HFFc6 (cell line): ENCODE measurements at regions not wholly inside any gene's neighbourhood (a gene's known extent, or its start where the extent isn't known, plus 50 kb on each side); places are given as distances from the start of the nearest gene placed in this dataset.
A peak's percentile ranks its signal among the peaks of the same experiment; 100 is the strongest.

ENCODE experiments used
- DNase-seq: peaks from one replicate; pipeline ENCODE4 v3.0.0-alpha.2; 2018
- H3K27ac Mint-ChIP-seq: 2 replicates; pipeline ENCODE4 v1.8.0; 2020; ENCODE audit warnings: mild to moderate bottlenecking, mixed read lengths
- H3K27me3 Mint-ChIP-seq: 2 replicates; pipeline ENCODE4 v1.8.0; 2021; ENCODE audit warnings: mild to moderate bottlenecking, moderate library complexity, mixed read lengths; ENCODE audit not compliant: insufficient read depth
- H3K36me3 Mint-ChIP-seq: 2 replicates; pipeline ENCODE4 v1.8.0; 2021; ENCODE audit warnings: low read depth, mixed read lengths
- H3K4me1 Mint-ChIP-seq: 2 replicates; pipeline ENCODE4 v1.8.0; 2020; ENCODE audit warnings: low read depth, mixed read lengths
- H3K4me3 Mint-ChIP-seq: 2 replicates; pipeline ENCODE4 v1.8.0; 2020; ENCODE audit warnings: mild to moderate bottlenecking, moderate library complexity, mixed read lengths
- H3K9me3 Mint-ChIP-seq: 2 replicates; pipeline ENCODE4 v1.8.0; 2020; ENCODE audit warnings: mild to moderate bottlenecking, mixed read lengths
- TF ChIP-seq, protein P1 (sequence below): fragments of 200-600 bp; sonication (generic); IDR thresholded peaks from 2 replicates; pipeline ENCODE4 v1.5.0; 2021; ENCODE audit warnings: antibody characterized with exemption, mild to moderate bottlenecking

DNA sequence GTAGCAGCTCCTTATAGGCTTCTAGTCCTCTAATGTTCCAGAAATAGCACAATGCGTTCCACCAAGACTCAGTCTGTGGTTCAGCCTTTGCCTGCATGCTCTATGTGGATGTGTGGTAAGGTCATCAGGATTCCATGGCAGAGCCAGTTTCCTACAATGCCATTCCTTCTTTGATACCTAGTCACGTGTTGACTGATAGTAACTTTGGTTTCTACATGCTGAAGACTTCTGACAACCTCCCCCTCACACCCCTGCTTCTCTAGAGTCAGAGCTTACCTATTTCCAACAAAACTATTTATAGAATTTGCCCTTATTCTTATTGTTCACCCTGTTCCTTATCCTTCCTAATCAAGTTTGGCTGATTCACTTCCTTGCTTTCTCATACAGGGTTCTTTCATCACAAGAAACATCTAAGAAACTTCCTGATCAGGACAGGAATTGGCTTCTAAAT is 81.1 kb downstream of the CT47B1 start:
- H3K27me3 Mint-ChIP-seq, result no peaks in the 10 kb centered on the region; the same call in 1 of the 2 replicates
- H3K4me1 Mint-ChIP-seq, result peaks cover 60% of the 10 kb centered on the region
- TF ChIP-seq, protein P1, sequence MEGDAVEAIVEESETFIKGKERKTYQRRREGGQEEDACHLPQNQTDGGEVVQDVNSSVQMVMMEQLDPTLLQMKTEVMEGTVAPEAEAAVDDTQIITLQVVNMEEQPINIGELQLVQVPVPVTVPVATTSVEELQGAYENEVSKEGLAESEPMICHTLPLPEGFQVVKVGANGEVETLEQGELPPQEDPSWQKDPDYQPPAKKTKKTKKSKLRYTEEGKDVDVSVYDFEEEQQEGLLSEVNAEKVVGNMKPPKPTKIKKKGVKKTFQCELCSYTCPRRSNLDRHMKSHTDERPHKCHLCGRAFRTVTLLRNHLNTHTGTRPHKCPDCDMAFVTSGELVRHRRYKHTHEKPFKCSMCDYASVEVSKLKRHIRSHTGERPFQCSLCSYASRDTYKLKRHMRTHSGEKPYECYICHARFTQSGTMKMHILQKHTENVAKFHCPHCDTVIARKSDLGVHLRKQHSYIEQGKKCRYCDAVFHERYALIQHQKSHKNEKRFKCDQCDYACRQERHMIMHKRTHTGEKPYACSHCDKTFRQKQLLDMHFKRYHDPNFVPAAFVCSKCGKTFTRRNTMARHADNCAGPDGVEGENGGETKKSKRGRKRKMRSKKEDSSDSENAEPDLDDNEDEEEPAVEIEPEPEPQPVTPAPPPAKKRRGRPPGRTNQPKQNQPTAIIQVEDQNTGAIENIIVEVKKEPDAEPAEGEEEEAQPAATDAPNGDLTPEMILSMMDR, result no peak
- peak overlapping the region; percentile 63 for H3K27ac Mint-ChIP-seq
- peak; percentile 29 for DNase-seq
- no peaks in the 10 kb centered on the region for H3K9me3 Mint-ChIP-seq
- H3K36me3 Mint-ChIP-seq, result no peaks in the 10 kb centered on the region
- H3K4me3 Mint-ChIP-seq, result peak overlapping the region; percentile 49

DNA sequence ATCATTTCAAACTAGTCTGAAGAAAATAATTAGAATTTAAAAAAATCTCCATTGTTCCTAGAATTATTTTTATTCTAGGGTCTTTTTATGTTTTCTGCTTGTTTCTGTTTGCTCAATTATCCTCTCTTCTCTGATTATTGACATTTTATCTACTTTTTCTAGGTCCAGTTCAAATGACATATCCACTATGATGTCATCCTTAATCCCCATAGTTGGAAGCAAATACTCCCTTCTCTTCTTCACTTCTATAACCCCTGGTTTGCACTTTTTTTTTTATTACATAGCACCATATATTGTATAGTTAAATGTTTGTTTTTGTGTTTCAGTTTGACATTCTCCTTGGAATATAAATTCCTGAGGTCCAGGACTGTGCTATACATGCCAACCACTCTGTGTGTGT is 82.6 kb downstream of the CT47B1 start:
- TF ChIP-seq, protein P1, result no peak
- H3K27me3 Mint-ChIP-seq, result no peaks in the 10 kb centered on the region; the same call in 1 of the 2 replicates
- H3K4me1 Mint-ChIP-seq, result peaks cover 60% of the 10 kb centered on the region
- H3K4me3 Mint-ChIP-seq, result no peak overlapping the region
- no peak for DNase-seq
- no peak overlapping the region for H3K27ac Mint-ChIP-seq
- H3K9me3 Mint-ChIP-seq, result no peaks in the 10 kb centered on the region
- no peaks in the 10 kb centered on the region for H3K36me3 Mint-ChIP-seq

DNA sequence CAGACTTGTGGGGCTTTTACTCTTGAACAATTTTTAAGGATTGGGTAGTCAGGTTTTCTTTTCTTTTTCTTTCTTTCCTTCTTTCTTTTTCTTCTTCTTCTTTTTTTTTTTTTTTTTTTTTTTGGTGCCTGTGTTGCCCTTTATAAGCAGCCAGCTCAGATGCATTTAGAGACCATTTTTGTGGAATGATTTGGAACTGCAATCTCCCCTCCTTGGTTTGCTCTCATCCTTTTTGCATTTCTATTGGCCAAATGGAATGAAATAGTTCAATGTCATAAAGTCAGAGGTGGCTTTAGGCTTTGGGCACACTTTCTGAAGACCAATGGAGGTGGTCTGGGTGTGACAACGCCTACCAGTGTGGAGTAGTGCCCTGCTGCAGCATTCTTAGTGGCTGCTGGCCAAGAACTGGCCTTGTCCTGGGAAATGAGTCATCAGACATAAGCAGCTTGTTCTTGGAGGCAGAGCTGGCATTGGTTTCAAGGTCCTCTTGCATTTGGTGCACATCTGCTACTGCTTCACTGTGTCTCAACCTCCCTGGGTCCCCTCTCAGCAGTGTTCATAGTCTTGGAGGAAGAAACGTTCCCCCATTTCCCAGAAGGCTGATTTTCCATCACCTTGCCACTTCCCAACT is 84.5 kb downstream of the CT47B1 start:
- Mint-ChIP-seq H3K9me3 (no peaks in the 10 kb centered on the region), H3K27me3 (no peaks in the 10 kb centered on the region; the same call in 1 of the 2 replicates), H3K4me3 (no peak overlapping the region), H3K36me3 (no peaks in the 10 kb centered on the region), H3K27ac (no peak overlapping the region), H3K4me1 (peaks cover 46% of the 10 kb centered on the region)
- TF ChIP-seq, protein P1, result no peak
- peak; percentile 64 for DNase-seq

DNA sequence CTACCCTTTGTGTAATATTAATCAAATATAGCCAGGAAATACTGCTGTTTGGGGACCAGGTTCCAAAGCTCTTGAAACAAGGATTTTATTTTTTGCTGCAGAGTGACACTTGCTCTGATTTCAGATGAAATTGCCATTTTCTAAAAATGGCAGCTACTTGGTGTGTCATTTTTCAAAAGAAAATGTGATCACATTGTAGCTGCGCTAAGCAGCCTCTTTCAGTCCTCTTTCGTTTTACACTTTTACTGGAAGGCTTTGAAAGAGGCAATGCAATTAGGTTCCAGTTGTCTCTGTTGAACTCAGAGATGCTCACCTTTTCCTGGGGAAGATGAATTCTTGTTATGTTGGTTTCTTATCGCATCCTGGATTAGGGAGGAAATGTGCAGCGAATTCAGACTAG is 85.1 kb downstream of the CT47B1 start:
- Mint-ChIP-seq H3K4me3 (no peak overlapping the region), H3K27ac (no peak overlapping the region), H3K4me1 (peaks cover 40% of the 10 kb centered on the region), H3K27me3 (no peaks in the 10 kb centered on the region; the same call in 1 of the 2 replicates), H3K36me3 (no peaks in the 10 kb centered on the region), H3K9me3 (no peaks in the 10 kb centered on the region)
- TF ChIP-seq, protein P1, result no peak
- no peak for DNase-seq

DNA sequence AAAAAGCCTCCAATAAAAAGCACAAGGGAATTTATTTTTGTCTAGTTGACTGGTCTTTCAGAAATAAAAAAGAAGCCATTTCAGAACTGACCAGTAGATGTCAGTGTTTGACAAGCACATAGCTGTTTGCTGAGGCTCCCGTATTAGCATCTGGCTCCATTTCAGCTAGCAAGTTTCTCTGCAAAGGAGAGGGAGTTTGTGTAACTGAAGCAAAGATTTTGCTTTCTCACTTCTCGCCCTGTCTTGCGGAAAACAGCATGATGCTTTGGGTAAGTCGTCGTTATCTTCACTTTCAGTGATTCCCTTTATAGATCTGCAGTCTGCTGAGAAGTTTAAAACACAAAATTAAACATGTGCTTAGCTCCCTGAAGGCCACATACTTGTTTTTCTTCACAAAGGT is 85.5 kb downstream of the CT47B1 start:
- Mint-ChIP-seq H3K36me3 (no peaks in the 10 kb centered on the region), H3K27ac (no peak overlapping the region), H3K9me3 (no peaks in the 10 kb centered on the region), H3K4me1 (peaks cover 36% of the 10 kb centered on the region), H3K4me3 (no peak overlapping the region), H3K27me3 (no peaks in the 10 kb centered on the region; the same call in 1 of the 2 replicates)
- TF ChIP-seq, protein P1, result peak; percentile 84
- peak; percentile 69 for DNase-seq
